ENCODE measurements at regions not wholly inside any gene's neighbourhood (a gene's known extent, or its start where the extent isn't known, plus 50 kb on each side); places are given as distances from the start of the nearest gene placed in this dataset.
A peak's percentile ranks its signal among the peaks of the same experiment; 100 is the strongest.

- Histone ChIP-seq H3K4me3 (ENCODE audit: low read length in 2 of 2) (no peak overlapping the region), H3K9ac (ENCODE audit: low read length in 2 of 2) (no peak overlapping the region), H3K27me3 (ENCODE audit: control insufficient read depth in 1 of 2, insufficient read depth in 2 of 2, low read length in 2 of 2) (no peaks in the 10 kb centered on the region), H3K36me3 (ENCODE audit: control insufficient read depth in 2 of 2, insufficient read depth in 2 of 2, low read length in 2 of 2) (no peaks in the 10 kb centered on the region), H3K9me3 (ENCODE audit: control insufficient read depth in 2 of 2, low read length in 2 of 2) (no peaks in the 10 kb centered on the region), H3K27ac (ENCODE audit: low read length) (no peak overlapping the region), H3K4me1 (ENCODE audit: control insufficient read depth, insufficient read depth, low read length) (no peaks in the 10 kb centered on the region)
Observed at GRCh38 chr9:119827526-119827925, 458.3 kb upstream of the BRINP1 start.

- no peak overlapping the region for H3K4me3 ChIP-seq (ENCODE audit: low read length in 2 of 2)
- no peaks in the 10 kb centered on the region for H3K36me3 ChIP-seq (ENCODE audit: control insufficient read depth in 2 of 2, insufficient read depth in 2 of 2, low read length in 2 of 2)
- no peaks in the 10 kb centered on the region for H3K27me3 ChIP-seq (ENCODE audit: control insufficient read depth in 1 of 2, insufficient read depth in 2 of 2, low read length in 2 of 2)
- no peak overlapping the region for H3K9ac ChIP-seq (ENCODE audit: low read length in 2 of 2)
- no peak overlapping the region for H3K27ac ChIP-seq (ENCODE audit: low read length)
- no peaks in the 10 kb centered on the region for H3K4me1 ChIP-seq (ENCODE audit: control insufficient read depth, insufficient read depth, low read length)
- H3K9me3 ChIP-seq (ENCODE audit: control insufficient read depth in 2 of 2, low read length in 2 of 2), result no peaks in the 10 kb centered on the region
Observed at GRCh38 chr9:119827126-119827525, 457.9 kb upstream of the BRINP1 start.

- H3K27ac ChIP-seq (ENCODE audit: low read length), result no peak overlapping the region
- H3K4me3 ChIP-seq (ENCODE audit: low read length in 2 of 2), result no peak overlapping the region
- H3K27me3 ChIP-seq (ENCODE audit: control insufficient read depth in 1 of 2, insufficient read depth in 2 of 2, low read length in 2 of 2), result no peaks in the 10 kb centered on the region
- H3K9me3 ChIP-seq (ENCODE audit: control insufficient read depth in 2 of 2, low read length in 2 of 2), result no peaks in the 10 kb centered on the region
- no peaks in the 10 kb centered on the region for H3K4me1 ChIP-seq (ENCODE audit: control insufficient read depth, insufficient read depth, low read length)
- H3K36me3 ChIP-seq (ENCODE audit: control insufficient read depth in 2 of 2, insufficient read depth in 2 of 2, low read length in 2 of 2), result no peaks in the 10 kb centered on the region
- H3K9ac ChIP-seq (ENCODE audit: low read length in 2 of 2), result no peak overlapping the region
Observed at GRCh38 chr9:119818726-119819435, 449.6 kb upstream of the BRINP1 start.

GRCh38 chr9:119810645-119811429, 441.6 kb upstream of the BRINP1 start:
- no peaks in the 10 kb centered on the region for H3K27me3 ChIP-seq (ENCODE audit: control insufficient read depth in 1 of 2, insufficient read depth in 2 of 2, low read length in 2 of 2)
- H3K27ac ChIP-seq (ENCODE audit: low read length), result no peak overlapping the region
- H3K36me3 ChIP-seq (ENCODE audit: control insufficient read depth in 2 of 2, insufficient read depth in 2 of 2, low read length in 2 of 2), result no peaks in the 10 kb centered on the region
- H3K9me3 ChIP-seq (ENCODE audit: control insufficient read depth in 2 of 2, low read length in 2 of 2), result no peaks in the 10 kb centered on the region
- no peak overlapping the region for H3K9ac ChIP-seq (ENCODE audit: low read length in 2 of 2)
- H3K4me3 ChIP-seq (ENCODE audit: low read length in 2 of 2), result no peak overlapping the region
- no peaks in the 10 kb centered on the region for H3K4me1 ChIP-seq (ENCODE audit: control insufficient read depth, insufficient read depth, low read length)

- Histone ChIP-seq H3K36me3 (ENCODE audit: control insufficient read depth in 2 of 2, insufficient read depth in 2 of 2, low read length in 2 of 2) (no peaks in the 10 kb centered on the region), H3K27ac (ENCODE audit: low read length) (no peak overlapping the region), H3K9ac (ENCODE audit: low read length in 2 of 2) (no peak overlapping the region), H3K27me3 (ENCODE audit: control insufficient read depth in 1 of 2, insufficient read depth in 2 of 2, low read length in 2 of 2) (no peaks in the 10 kb centered on the region), H3K4me3 (ENCODE audit: low read length in 2 of 2) (no peak overlapping the region), H3K4me1 (ENCODE audit: control insufficient read depth, insufficient read depth, low read length) (peaks cover 11% of the 10 kb centered on the region), H3K9me3 (ENCODE audit: control insufficient read depth in 2 of 2, low read length in 2 of 2) (no peaks in the 10 kb centered on the region)
Observed at GRCh38 chr9:119803679-119804078, 434.4 kb upstream of the BRINP1 start.

- peaks cover 11% of the 10 kb centered on the region for H3K4me1 ChIP-seq (ENCODE audit: control insufficient read depth, insufficient read depth, low read length)
- H3K4me3 ChIP-seq (ENCODE audit: low read length in 2 of 2), result peak overlapping the region; percentile 43 to 44
- H3K9me3 ChIP-seq (ENCODE audit: control insufficient read depth in 2 of 2, low read length in 2 of 2), result no peaks in the 10 kb centered on the region
- no peaks in the 10 kb centered on the region for H3K27me3 ChIP-seq (ENCODE audit: control insufficient read depth in 1 of 2, insufficient read depth in 2 of 2, low read length in 2 of 2)
- H3K27ac ChIP-seq (ENCODE audit: low read length), result no peak overlapping the region
- H3K36me3 ChIP-seq (ENCODE audit: control insufficient read depth in 2 of 2, insufficient read depth in 2 of 2, low read length in 2 of 2), result no peaks in the 10 kb centered on the region
- no peak overlapping the region for H3K9ac ChIP-seq (ENCODE audit: low read length in 2 of 2)
Observed at GRCh38 chr9:119802621-119803020, 433.4 kb upstream of the BRINP1 start.

GRCh38 chr9:119802133-119802532, 432.9 kb upstream of the BRINP1 start:
- H3K27ac ChIP-seq (ENCODE audit: low read length), result no peak overlapping the region
- no peaks in the 10 kb centered on the region for H3K27me3 ChIP-seq (ENCODE audit: control insufficient read depth in 1 of 2, insufficient read depth in 2 of 2, low read length in 2 of 2)
- no peaks in the 10 kb centered on the region for H3K9me3 ChIP-seq (ENCODE audit: control insufficient read depth in 2 of 2, low read length in 2 of 2)
- H3K4me3 ChIP-seq (ENCODE audit: low read length in 2 of 2), result no peak overlapping the region
- H3K9ac ChIP-seq (ENCODE audit: low read length in 2 of 2), result no peak overlapping the region
- H3K4me1 ChIP-seq (ENCODE audit: control insufficient read depth, insufficient read depth, low read length), result peaks cover 11% of the 10 kb centered on the region
- H3K36me3 ChIP-seq (ENCODE audit: control insufficient read depth in 2 of 2, insufficient read depth in 2 of 2, low read length in 2 of 2), result no peaks in the 10 kb centered on the region

GRCh38 chr9:119801311-119801710, 432.1 kb upstream of the BRINP1 start:
- no peaks in the 10 kb centered on the region for H3K36me3 ChIP-seq (ENCODE audit: control insufficient read depth in 2 of 2, insufficient read depth in 2 of 2, low read length in 2 of 2)
- H3K27me3 ChIP-seq (ENCODE audit: control insufficient read depth in 1 of 2, insufficient read depth in 2 of 2, low read length in 2 of 2), result no peaks in the 10 kb centered on the region
- H3K9ac ChIP-seq (ENCODE audit: low read length in 2 of 2), result no peak overlapping the region
- peaks cover 11% of the 10 kb centered on the region for H3K4me1 ChIP-seq (ENCODE audit: control insufficient read depth, insufficient read depth, low read length)
- no peak overlapping the region for H3K27ac ChIP-seq (ENCODE audit: low read length)
- H3K9me3 ChIP-seq (ENCODE audit: control insufficient read depth in 2 of 2, low read length in 2 of 2), result no peaks in the 10 kb centered on the region
- H3K4me3 ChIP-seq (ENCODE audit: low read length in 2 of 2), result no peak overlapping the region

- H3K27ac ChIP-seq (ENCODE audit: low read length), result no peak overlapping the region
- no peaks in the 10 kb centered on the region for H3K9me3 ChIP-seq (ENCODE audit: control insufficient read depth in 2 of 2, low read length in 2 of 2)
- no peaks in the 10 kb centered on the region for H3K36me3 ChIP-seq (ENCODE audit: control insufficient read depth in 2 of 2, insufficient read depth in 2 of 2, low read length in 2 of 2)
- no peaks in the 10 kb centered on the region for H3K27me3 ChIP-seq (ENCODE audit: control insufficient read depth in 1 of 2, insufficient read depth in 2 of 2, low read length in 2 of 2)
- no peaks in the 10 kb centered on the region for H3K4me1 ChIP-seq (ENCODE audit: control insufficient read depth, insufficient read depth, low read length)
- H3K4me3 ChIP-seq (ENCODE audit: low read length in 2 of 2), result no peak overlapping the region
- H3K9ac ChIP-seq (ENCODE audit: low read length in 2 of 2), result no peak overlapping the region
Observed at GRCh38 chr9:119795395-119795794, 426.2 kb upstream of the BRINP1 start.

GRCh38 chr9:119794836-119795235, 425.6 kb upstream of the BRINP1 start:
- H3K27me3 ChIP-seq (ENCODE audit: control insufficient read depth in 1 of 2, insufficient read depth in 2 of 2, low read length in 2 of 2), result no peaks in the 10 kb centered on the region
- H3K27ac ChIP-seq (ENCODE audit: low read length), result no peak overlapping the region
- H3K36me3 ChIP-seq (ENCODE audit: control insufficient read depth in 2 of 2, insufficient read depth in 2 of 2, low read length in 2 of 2), result no peaks in the 10 kb centered on the region
- no peaks in the 10 kb centered on the region for H3K9me3 ChIP-seq (ENCODE audit: control insufficient read depth in 2 of 2, low read length in 2 of 2)
- no peaks in the 10 kb centered on the region for H3K4me1 ChIP-seq (ENCODE audit: control insufficient read depth, insufficient read depth, low read length)
- H3K4me3 ChIP-seq (ENCODE audit: low read length in 2 of 2), result no peak overlapping the region
- H3K9ac ChIP-seq (ENCODE audit: low read length in 2 of 2), result no peak overlapping the region

GRCh38 chr9:119793218-119793617, 424.0 kb upstream of the BRINP1 start:
- Histone ChIP-seq H3K9me3 (ENCODE audit: control insufficient read depth in 2 of 2, low read length in 2 of 2) (no peaks in the 10 kb centered on the region), H3K4me1 (ENCODE audit: control insufficient read depth, insufficient read depth, low read length) (no peaks in the 10 kb centered on the region), H3K9ac (ENCODE audit: low read length in 2 of 2) (no peak overlapping the region), H3K4me3 (ENCODE audit: low read length in 2 of 2) (no peak overlapping the region), H3K27ac (ENCODE audit: low read length) (no peak overlapping the region), H3K27me3 (ENCODE audit: control insufficient read depth in 1 of 2, insufficient read depth in 2 of 2, low read length in 2 of 2) (no peaks in the 10 kb centered on the region), H3K36me3 (ENCODE audit: control insufficient read depth in 2 of 2, insufficient read depth in 2 of 2, low read length in 2 of 2) (no peaks in the 10 kb centered on the region)

All from stomach smooth muscle (tissue), 2 donors.